Stimulated activated CD4-positive, alpha-beta T cell treated with anti-CD3 and anti-CD28 coated beads, TNF-alpha, amount 100 ng/mL, for 4 hours (primary cell): ENCODE measurements at regions not wholly inside any gene's neighbourhood (a gene's known extent, or its start where the extent isn't known, plus 50 kb on each side); places are given as distances from the start of the nearest gene placed in this dataset.

Experiments
- DNase-seq, 3 experiments: peaks; one replicate each; pipeline ENCODE4 v3.0.0-alpha.2; 2020; ENCODE audit warnings: low read depth in 3 of 3

- DNase-seq: no peak
These were observed 1518.1 kb upstream of the ZEB2 start for GRCh38 chr2:146038014-146038413.

DNA sequence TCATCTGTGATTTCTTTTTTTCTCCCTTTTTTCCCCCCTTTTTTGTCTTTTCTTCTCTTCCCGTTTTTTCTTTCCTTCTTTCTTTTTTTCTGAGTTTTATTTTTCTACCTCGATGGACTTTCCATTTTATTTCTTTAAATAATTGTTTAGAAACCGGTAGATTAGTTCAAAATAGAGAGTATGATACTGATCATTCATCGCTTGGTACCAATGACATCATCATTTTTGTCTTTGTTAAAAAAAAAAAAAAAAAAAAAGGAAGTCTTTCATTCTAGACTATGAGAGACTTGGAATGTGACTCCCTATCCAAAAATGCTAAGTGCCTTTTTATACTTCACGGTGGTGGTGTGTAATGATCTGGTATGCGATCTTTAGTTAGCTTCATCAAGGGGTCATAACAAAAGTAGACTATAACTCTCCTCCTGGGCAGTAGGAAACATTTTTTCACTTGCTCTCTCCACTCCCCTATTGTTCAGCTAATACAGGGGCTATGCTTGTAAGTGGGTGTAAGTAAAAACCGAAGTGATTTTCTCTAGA lies 1517.5 kb upstream of the ZEB2 start:
- DNase-seq: no peak

DNA sequence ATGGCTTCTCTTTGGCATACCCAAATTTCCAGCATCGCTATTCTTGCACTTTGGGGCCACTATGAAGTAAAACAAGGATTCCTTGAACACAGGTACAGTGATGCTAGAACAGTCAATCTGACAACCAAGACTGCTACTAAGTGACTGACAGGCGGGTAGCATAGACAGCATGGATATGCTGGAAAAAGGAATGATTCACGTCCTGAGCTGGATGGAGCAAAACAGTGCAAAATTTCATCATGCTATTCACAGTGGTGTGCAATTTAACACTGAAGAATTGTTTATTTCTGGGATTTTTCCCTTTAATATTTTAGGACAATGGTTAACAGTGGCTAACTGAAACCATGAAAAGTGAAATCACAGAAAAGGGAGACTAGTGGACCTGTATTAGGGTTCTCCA lies 1511.2 kb upstream of the ZEB2 start:
- DNase-seq: no peak

- DNase-seq: no peak
These were observed 1507.2 kb upstream of the ZEB2 start for GRCh38 chr2:146027156-146027555.

- DNase-seq: no peak
These were observed 1505.6 kb upstream of the ZEB2 start for GRCh38 chr2:146025519-146025918.

DNA sequence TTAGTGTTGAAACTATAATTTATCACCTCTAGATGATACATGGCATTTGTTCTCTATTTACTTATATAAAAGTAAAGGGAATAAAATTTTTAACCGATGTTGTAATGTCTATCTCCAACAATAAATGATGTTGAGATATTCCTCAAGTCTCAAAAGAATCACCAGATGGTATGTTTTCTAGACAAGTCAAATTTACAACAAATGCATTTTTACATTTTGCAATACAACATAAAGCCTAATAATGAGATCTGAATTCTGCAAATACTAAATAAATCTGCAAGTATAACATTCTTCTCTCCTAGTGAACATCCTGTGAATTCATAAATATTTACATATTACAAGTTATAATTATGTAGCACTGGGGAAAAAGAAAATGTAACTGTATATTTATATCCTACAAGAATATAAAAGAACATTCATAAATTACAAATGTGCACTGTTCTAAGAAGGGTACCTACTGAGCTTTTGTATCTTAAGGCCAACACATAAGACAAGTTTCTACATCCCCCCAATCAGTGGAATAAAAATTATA lies 1504.4 kb upstream of the ZEB2 start:
- DNase-seq: no peak

DNA sequence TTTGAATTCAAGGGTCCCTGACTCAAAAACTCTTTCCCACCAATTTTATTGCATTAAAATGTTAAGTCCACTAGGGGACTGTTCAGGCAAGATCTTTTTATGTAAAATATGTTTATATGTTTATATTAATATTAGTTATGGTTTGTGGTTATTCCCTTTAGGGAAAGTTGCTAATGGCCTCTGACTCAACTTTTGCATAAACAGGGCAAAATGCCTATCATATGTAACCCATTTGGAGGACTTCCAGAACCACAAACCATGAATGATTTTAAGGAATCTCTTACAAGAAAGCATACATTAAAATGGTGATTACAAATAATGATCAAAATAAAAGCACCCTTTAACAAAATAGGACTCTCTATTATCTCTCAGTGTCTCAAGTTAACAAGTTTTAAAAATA lies 1484.5 kb upstream of the ZEB2 start:
- no peak for DNase-seq

- DNase-seq: no peak
These were observed 1483.4 kb upstream of the ZEB2 start for GRCh38 chr2:146003337-146003736.

- no peak for DNase-seq
These were observed 1475.0 kb upstream of the ZEB2 start for GRCh38 chr2:145994910-145995309.

DNA sequence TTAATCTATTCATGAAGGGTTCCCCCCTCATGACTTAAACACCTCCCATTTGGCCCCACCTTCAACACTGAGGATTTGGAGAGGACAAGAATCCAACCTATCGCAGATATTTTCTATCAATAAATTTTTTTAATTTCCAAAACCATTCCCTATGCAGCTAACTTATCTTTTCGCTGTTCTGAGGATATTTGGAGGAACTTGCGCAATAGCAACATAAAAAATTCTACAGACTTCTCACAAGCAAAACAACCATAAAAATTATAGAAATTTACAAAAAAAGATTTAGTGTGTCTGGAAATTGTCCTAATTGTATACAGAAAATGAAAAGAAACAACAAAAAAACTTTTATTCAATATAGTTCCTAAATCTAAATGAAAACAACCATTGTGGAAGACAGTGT lies 1472.7 kb upstream of the ZEB2 start:
- no peak for DNase-seq

DNA sequence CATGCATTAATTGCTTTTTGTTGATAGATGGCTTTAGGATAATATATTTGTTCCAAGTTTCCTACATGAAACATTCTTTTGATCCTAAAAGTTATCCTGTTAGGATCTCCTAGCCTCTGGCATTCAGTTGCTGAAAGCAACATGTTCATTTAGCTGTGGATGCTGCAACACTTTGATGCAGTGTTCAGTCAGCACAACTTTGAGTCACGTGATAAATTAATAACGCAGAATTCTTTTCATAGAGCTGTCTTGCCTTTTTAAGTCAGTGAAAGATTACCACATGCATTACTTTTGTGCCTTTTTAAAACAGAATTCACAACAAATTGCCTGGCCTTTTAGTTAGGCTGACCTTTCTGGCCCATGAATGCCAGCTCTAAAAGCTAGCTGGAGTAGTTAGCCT lies 1467.9 kb upstream of the ZEB2 start:
- DNase-seq: no peak

GRCh38 chr2:145985517-145985916 lies 1465.6 kb upstream of the ZEB2 start:
- no peak for DNase-seq

- no peak for DNase-seq
These were observed 1464.7 kb upstream of the ZEB2 start for GRCh38 chr2:145984580-145984979.

DNA sequence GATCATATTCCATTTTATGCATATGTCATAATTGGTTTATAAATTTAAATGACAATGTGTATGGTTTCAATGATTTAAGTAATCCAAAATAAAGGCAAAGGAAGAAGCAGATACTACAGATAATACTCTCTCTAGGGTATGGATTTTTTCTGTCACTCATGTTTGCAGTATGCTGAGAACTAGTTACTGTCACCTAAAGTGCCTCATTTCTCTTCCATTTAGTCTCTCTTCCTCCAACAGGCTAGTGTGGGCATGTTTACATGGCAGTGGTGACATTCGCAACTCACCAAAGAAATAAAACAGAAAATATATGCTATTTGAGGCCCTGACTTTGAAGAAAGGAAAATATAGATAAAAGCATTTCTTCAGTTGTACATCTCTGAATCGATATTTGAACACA lies 1460.4 kb upstream of the ZEB2 start:
- DNase-seq: no peak

GRCh38 chr2:145975406-145975805 lies 1455.5 kb upstream of the ZEB2 start:
- no peak for DNase-seq

GRCh38 chr2:145961846-145962245 lies 1441.9 kb upstream of the ZEB2 start:
- DNase-seq: no peak

- no peak for DNase-seq
These were observed 1440.7 kb upstream of the ZEB2 start for GRCh38 chr2:145960479-145961163.

DNA sequence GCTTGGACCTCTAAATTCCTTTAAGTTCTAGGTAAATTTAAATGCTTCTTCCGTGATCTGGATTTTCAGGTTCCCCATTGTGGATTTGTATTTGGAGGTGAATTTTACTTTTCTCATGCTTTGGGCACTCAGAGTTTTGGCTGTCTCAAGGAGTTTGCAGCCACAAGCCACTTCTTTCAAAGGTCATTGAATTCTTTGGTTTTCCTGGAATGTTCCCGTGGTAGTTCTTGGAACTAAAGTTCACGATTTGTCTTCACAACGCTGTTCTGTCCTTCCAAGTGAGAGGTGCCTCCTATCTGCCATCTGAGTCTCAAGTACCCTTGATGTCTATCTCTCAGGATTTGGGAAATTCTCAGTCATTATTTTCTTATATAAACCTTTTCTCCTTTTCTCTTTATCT lies 1438.7 kb upstream of the ZEB2 start:
- no peak for DNase-seq

- no peak for DNase-seq
These were observed 1438.0 kb upstream of the ZEB2 start for GRCh38 chr2:145957929-145958328.

DNA sequence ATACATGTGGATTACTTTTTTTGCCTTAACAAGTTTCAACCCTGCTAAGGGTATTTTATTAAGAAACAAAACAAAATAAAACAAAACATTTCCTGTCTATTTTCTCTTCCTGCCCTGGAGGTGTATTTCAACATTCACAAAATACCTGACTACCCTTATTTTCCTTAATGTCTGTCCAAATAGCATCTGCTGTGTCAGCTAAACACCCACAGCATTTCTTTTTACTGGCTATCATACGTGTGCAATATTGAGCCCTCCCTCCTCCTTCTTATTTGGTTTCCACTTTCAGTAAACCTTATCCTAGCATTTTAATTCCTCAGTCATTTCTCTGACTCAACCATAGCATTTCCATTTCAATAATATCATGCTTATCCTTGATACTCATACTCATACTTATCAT lies 1420.0 kb upstream of the ZEB2 start:
- no peak for DNase-seq

DNA sequence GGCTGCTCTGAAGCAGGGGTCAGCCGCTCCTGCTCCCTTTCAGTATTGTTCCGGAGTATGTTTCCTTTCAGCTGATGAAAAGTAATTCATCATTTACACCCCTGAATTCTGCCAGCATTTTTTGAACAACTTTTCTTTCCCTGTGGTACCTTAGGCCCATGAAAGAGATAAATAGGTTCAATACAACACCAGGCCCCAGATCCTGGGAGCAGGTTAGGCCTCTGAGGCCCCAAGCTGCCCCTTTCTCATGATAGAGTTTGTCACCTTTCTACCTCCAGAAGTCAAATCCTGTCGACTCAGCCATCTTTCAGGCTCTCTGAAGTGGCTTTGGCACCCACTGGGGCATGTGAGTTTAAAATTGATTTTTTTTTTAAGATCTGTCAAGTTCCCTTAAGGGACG lies 1415.1 kb upstream of the ZEB2 start:
- no peak for DNase-seq

- DNase-seq: no peak
These were observed 1412.0 kb upstream of the ZEB2 start for GRCh38 chr2:145931781-145932395.

- no peak for DNase-seq
These were observed 1410.4 kb upstream of the ZEB2 start for GRCh38 chr2:145930318-145930717.
